Activated naive CD8-positive, alpha-beta T cell (primary cell): ENCODE measurements at regions not wholly inside any gene's neighbourhood (a gene's known extent, or its start where the extent isn't known, plus 50 kb on each side); places are given as distances from the start of the nearest gene placed in this dataset.
"Not testable (repeated sequence)": the region's sequence is repeated elsewhere in the genome, so short reads cannot be mapped to it uniquely, and the experiment has no call there.

Experiments used
- H3K27ac Mint-ChIP-seq: one replicate; pipeline ENCODE4 v1.8.0; 2021; ENCODE audit warnings: mixed read lengths
- H3K27me3 Mint-ChIP-seq: one replicate; pipeline ENCODE4 v1.8.0; 2021; ENCODE audit warnings: mixed read lengths
- H3K36me3 Mint-ChIP-seq: one replicate; pipeline ENCODE4 v1.8.0; 2021; ENCODE audit warnings: mixed read lengths
- H3K4me1 Mint-ChIP-seq: one replicate; pipeline ENCODE4 v1.8.0; 2021; ENCODE audit warnings: low read depth, mixed read lengths
- H3K4me3 Mint-ChIP-seq: one replicate; pipeline ENCODE4 v1.8.0; 2021; ENCODE audit warnings: mild to moderate bottlenecking, mixed read lengths
- H3K9me3 Mint-ChIP-seq: one replicate; pipeline ENCODE4 v1.8.0; 2021; ENCODE audit warnings: low read depth, mixed read lengths

- H3K4me1 Mint-ChIP-seq, result no peaks in the 10 kb centered on the region
Observed at GRCh38 chr22:48717883-48718817, 1109.5 kb downstream of the BRD1 start.

GRCh38 chr22:48717076-48717810 lies 1110.4 kb downstream of the BRD1 start:
- H3K27me3 Mint-ChIP-seq, result peaks cover 2% of the 10 kb centered on the region
- no peak overlapping the region for H3K27ac Mint-ChIP-seq
- H3K9me3 Mint-ChIP-seq, result no peaks in the 10 kb centered on the region
- no peaks in the 10 kb centered on the region for H3K36me3 Mint-ChIP-seq
- no peak overlapping the region for H3K4me3 Mint-ChIP-seq
- no peaks in the 10 kb centered on the region for H3K4me1 Mint-ChIP-seq

More at GRCh38 chr22:48717883-48718817, 1109.5 kb downstream of the BRD1 start:
- H3K27me3 Mint-ChIP-seq, result peaks cover 3% of the 10 kb centered on the region
- H3K4me3 Mint-ChIP-seq, result no peak overlapping the region
- H3K36me3 Mint-ChIP-seq, result no peaks in the 10 kb centered on the region
- no peaks in the 10 kb centered on the region for H3K9me3 Mint-ChIP-seq
- no peak overlapping the region for H3K27ac Mint-ChIP-seq

- not testable (repeated sequence) for H3K27ac Mint-ChIP-seq, H3K4me3 Mint-ChIP-seq, H3K9me3 Mint-ChIP-seq, H3K4me1 Mint-ChIP-seq, H3K27me3 Mint-ChIP-seq, H3K36me3 Mint-ChIP-seq
Observed at GRCh38 chr22:48716154-48716553, 1111.5 kb downstream of the BRD1 start.

- Mint-ChIP-seq H3K9me3 (no peaks in the 10 kb centered on the region), H3K36me3 (no peaks in the 10 kb centered on the region), H3K27me3 (no peaks in the 10 kb centered on the region), H3K27ac (no peak overlapping the region), H3K4me3 (no peak overlapping the region), H3K4me1 (no peaks in the 10 kb centered on the region)
Observed at GRCh38 chr22:48715511-48715910, 1112.2 kb downstream of the BRD1 start.

- Mint-ChIP-seq H3K36me3 (no peaks in the 10 kb centered on the region), H3K4me1 (no peaks in the 10 kb centered on the region), H3K27ac (no peak overlapping the region), H3K27me3 (no peaks in the 10 kb centered on the region), H3K4me3 (no peak overlapping the region), H3K9me3 (no peaks in the 10 kb centered on the region)
Observed at GRCh38 chr22:48714231-48714630, 1113.4 kb downstream of the BRD1 start.

- no peak overlapping the region for H3K4me3 Mint-ChIP-seq
- no peaks in the 10 kb centered on the region for H3K4me1 Mint-ChIP-seq
Observed at GRCh38 chr22:48713272-48714205, 1114.1 kb downstream of the BRD1 start.

GRCh38 chr22:48712558-48713271 lies 1115.0 kb downstream of the BRD1 start:
- no peak overlapping the region for H3K27ac Mint-ChIP-seq
- H3K27me3 Mint-ChIP-seq, result no peaks in the 10 kb centered on the region
- no peaks in the 10 kb centered on the region for H3K4me1 Mint-ChIP-seq
- H3K4me3 Mint-ChIP-seq, result no peak overlapping the region
- H3K36me3 Mint-ChIP-seq, result no peaks in the 10 kb centered on the region
- H3K9me3 Mint-ChIP-seq, result no peaks in the 10 kb centered on the region

More at GRCh38 chr22:48713272-48714205, 1114.1 kb downstream of the BRD1 start:
- Mint-ChIP-seq H3K36me3 (no peaks in the 10 kb centered on the region), H3K9me3 (no peaks in the 10 kb centered on the region), H3K27me3 (no peaks in the 10 kb centered on the region), H3K27ac (no peak overlapping the region)

- Mint-ChIP-seq H3K4me1 (no peaks in the 10 kb centered on the region), H3K4me3 (no peak overlapping the region), H3K27ac (no peak overlapping the region), H3K9me3 (no peaks in the 10 kb centered on the region), H3K36me3 (no peaks in the 10 kb centered on the region), H3K27me3 (no peaks in the 10 kb centered on the region)
Observed at GRCh38 chr22:48711669-48712068, 1116.0 kb downstream of the BRD1 start.

- H3K4me1 Mint-ChIP-seq, result no peaks in the 10 kb centered on the region
- H3K27me3 Mint-ChIP-seq, result no peaks in the 10 kb centered on the region
- no peaks in the 10 kb centered on the region for H3K9me3 Mint-ChIP-seq
- H3K27ac Mint-ChIP-seq, result no peak overlapping the region
- H3K36me3 Mint-ChIP-seq, result no peaks in the 10 kb centered on the region
- no peak overlapping the region for H3K4me3 Mint-ChIP-seq
Observed at GRCh38 chr22:48711031-48711431, 1116.6 kb downstream of the BRD1 start.

GRCh38 chr22:48710410-48710809 lies 1117.3 kb downstream of the BRD1 start:
- no peak overlapping the region for H3K4me3 Mint-ChIP-seq
- no peak overlapping the region for H3K27ac Mint-ChIP-seq
- H3K4me1 Mint-ChIP-seq, result no peaks in the 10 kb centered on the region
- no peaks in the 10 kb centered on the region for H3K36me3 Mint-ChIP-seq
- no peaks in the 10 kb centered on the region for H3K9me3 Mint-ChIP-seq
- H3K27me3 Mint-ChIP-seq, result no peaks in the 10 kb centered on the region

GRCh38 chr22:48709976-48710375 lies 1117.7 kb downstream of the BRD1 start:
- no peaks in the 10 kb centered on the region for H3K4me1 Mint-ChIP-seq
- H3K9me3 Mint-ChIP-seq, result no peaks in the 10 kb centered on the region
- no peaks in the 10 kb centered on the region for H3K36me3 Mint-ChIP-seq
- H3K27ac Mint-ChIP-seq, result no peak overlapping the region
- H3K27me3 Mint-ChIP-seq, result no peaks in the 10 kb centered on the region
- H3K4me3 Mint-ChIP-seq, result no peak overlapping the region

- H3K9me3 Mint-ChIP-seq, result no peaks in the 10 kb centered on the region
- no peak overlapping the region for H3K4me3 Mint-ChIP-seq
- no peaks in the 10 kb centered on the region for H3K4me1 Mint-ChIP-seq
- no peaks in the 10 kb centered on the region for H3K36me3 Mint-ChIP-seq
- no peak overlapping the region for H3K27ac Mint-ChIP-seq
- no peaks in the 10 kb centered on the region for H3K27me3 Mint-ChIP-seq
Observed at GRCh38 chr22:48709453-48709852, 1118.2 kb downstream of the BRD1 start.

- Mint-ChIP-seq H3K27ac (no peak overlapping the region), H3K9me3 (no peaks in the 10 kb centered on the region), H3K4me3 (no peak overlapping the region)
Observed at GRCh38 chr22:48708558-48709245, 1119.0 kb downstream of the BRD1 start.

More at GRCh38 chr22:48708558-48709245, 1119.0 kb downstream of the BRD1 start:
- H3K36me3 Mint-ChIP-seq, result no peaks in the 10 kb centered on the region
- H3K4me1 Mint-ChIP-seq, result no peaks in the 10 kb centered on the region
- no peaks in the 10 kb centered on the region for H3K27me3 Mint-ChIP-seq
